Activated CD4-positive, CD25-positive, alpha-beta regulatory T cell (primary cell): ENCODE measurements at regions not wholly inside any gene's neighbourhood (a gene's known extent, or its start where the extent isn't known, plus 50 kb on each side); places are given as distances from the start of the nearest gene placed in this dataset.

Experiments
- DNase-seq, 4 experiments: peaks; one replicate each; lab custom pipeline; 2025; lab: John Stamatoyannopoulos, UW

GRCh38 chr9:135252980-135253304 is 165.5 kb downstream of the OLFM1 start:
- DNase-seq, result no peak

GRCh38 chr9:135253305-135254004 is 166.0 kb downstream of the OLFM1 start:
- no peak for DNase-seq

- DNase-seq, result no peak
Observed at GRCh38 chr9:135254176-135255032, 166.9 kb downstream of the OLFM1 start.

GRCh38 chr9:135255033-135255840 is 167.8 kb downstream of the OLFM1 start:
- no peak for DNase-seq

- no peak for DNase-seq
Observed at GRCh38 chr9:135255841-135256580, 168.5 kb downstream of the OLFM1 start.

- DNase-seq, result no peak
Observed at GRCh38 chr9:135256581-135257354, 169.3 kb downstream of the OLFM1 start.

GRCh38 chr9:135258461-135258860 is 171.0 kb downstream of the OLFM1 start:
- no peak for DNase-seq

- no peak for DNase-seq
Observed at GRCh38 chr9:135259273-135259672, 171.8 kb downstream of the OLFM1 start.

- DNase-seq, result no peak
Observed at GRCh38 chr9:135260221-135261180, 173.0 kb downstream of the OLFM1 start.

GRCh38 chr9:135262248-135262647 is 174.8 kb downstream of the OLFM1 start:
- DNase-seq, result no peak

GRCh38 chr9:135263511-135263910 is 176.0 kb downstream of the OLFM1 start:
- DNase-seq, result no peak

- no peak for DNase-seq
Observed at GRCh38 chr9:135265931-135266330, 178.5 kb downstream of the OLFM1 start.

GRCh38 chr9:135267191-135267809 is 179.8 kb downstream of the OLFM1 start:
- DNase-seq, result no peak

- DNase-seq, result no peak
Observed at GRCh38 chr9:135268031-135268430, 180.6 kb downstream of the OLFM1 start.

GRCh38 chr9:135268981-135269380 is 181.5 kb downstream of the OLFM1 start:
- DNase-seq, result no peak

- DNase-seq, result no peak
Observed at GRCh38 chr9:135269912-135270830, 182.7 kb downstream of the OLFM1 start.

- DNase-seq, result no peak
Observed at GRCh38 chr9:135271425-135271824, 184.0 kb downstream of the OLFM1 start.

GRCh38 chr9:135272608-135273007 is 185.1 kb downstream of the OLFM1 start:
- DNase-seq, result no peak
